GM12878 (cell line): ENCODE measurements at regions not wholly inside any gene's neighbourhood (a gene's known extent, or its start where the extent isn't known, plus 50 kb on each side); places are given as distances from the start of the nearest gene placed in this dataset.

Experiments used
- ATAC-seq: fragments of 200-7000 bp; cut with Tn5 transposase; 3 replicates; pipeline ENCODE4 v1.9.1; 2020; ENCODE audit warnings: mild to moderate bottlenecking, moderate library complexity
- BruUV-seq: library from RNA; stranded (reverse); fragments of 400-500 nt; replicated peaks from 2 replicates; lab custom pipeline; 2021; lab: Mats Ljungman, UMichigan
- CTCF ChIA-PET: fragments of 300-600 bp; sonication (Branson Sonifier 250); formaldehyde crosslinking; extraction: SDS; loops from one replicate; lab custom pipeline; 2021; ENCODE audit warnings: inconsistent platforms; lab: Yijun Ruan, JAX
- POLR2A ChIA-PET: fragments of 350-600 bp; formaldehyde crosslinking; extraction: SDS; loops from one replicate; lab custom pipeline; 2021; ENCODE audit warnings: inconsistent platforms; lab: Charles Lee
- RAD21 ChIA-PET: fragments of 300-600 bp; sonication (Branson Sonifier 250); formaldehyde crosslinking; loops from one replicate; lab custom pipeline; 2023; ENCODE audit warnings: antibody characterized with exemption; ENCODE audit not compliant: unreplicated experiment; lab: Charles Lee
- SMC1A ChIA-PET: fragments of 300-600 bp; sonication (Branson Sonifier 250); formaldehyde crosslinking; loops from one replicate; lab custom pipeline; 2023; ENCODE audit not compliant: unreplicated experiment, uncharacterized antibody; lab: Charles Lee
- DNase-seq: peaks from one replicate; pipeline ENCODE4 v3.0.0-alpha.2; 2011; ENCODE audit warnings: low read depth, low spot score
- FAIRE-seq: peaks from 3 replicates; lab custom pipeline; 2011; peaks lifted over from hg19 to GRCh38; lab: Jason Lieb, UNC
- H2AFZ ChIP-seq: 2 replicates; pipeline ENCODE4 v1.6.0; 2011; ENCODE audit warnings: low read depth, low read length, control low read depth; ENCODE audit not compliant: control insufficient read depth
- H3K27ac ChIP-seq: 2 replicates; pipeline ENCODE4 v1.5.1; 2011; ENCODE audit warnings: control low read depth; ENCODE audit not compliant: control insufficient read depth, insufficient read depth
- H3K27me3 ChIP-seq, 2 experiments: replicated peaks in 1 of 2; 2 replicates each; pipeline versions ENCODE4 v1.6.0 to v1.6.1; 2011; ENCODE audit warnings: low read length in 1 of 2; ENCODE audit not compliant: control insufficient read depth in 2 of 2, insufficient read depth in 2 of 2
- H3K36me3 ChIP-seq, 2 experiments: 2 replicates each; pipeline ENCODE4 v1.5.1; 2011; ENCODE audit warnings: low read length in 1 of 2; ENCODE audit not compliant: control insufficient read depth in 2 of 2, insufficient read depth in 2 of 2
- H3K4me1 ChIP-seq: 2 replicates; pipeline ENCODE4 v1.6.1; 2011; ENCODE audit warnings: mild to moderate bottlenecking, low read length, moderate library complexity, mixed read lengths; ENCODE audit not compliant: control insufficient read depth, insufficient read depth
- H3K4me2 ChIP-seq: 2 replicates; pipeline ENCODE4 v1.6.0; 2011; ENCODE audit warnings: control low read depth; ENCODE audit not compliant: control insufficient read depth, insufficient read depth
- H3K4me3 ChIP-seq: fragments of 200-600 bp; sonication (generic); 2 replicates; pipeline ENCODE4 v1.5.1; 2016
- H3K79me2 ChIP-seq: 2 replicates; pipeline ENCODE4 v1.6.0; 2011; ENCODE audit warnings: low read length; ENCODE audit not compliant: control insufficient read depth, insufficient read depth
- H3K9ac ChIP-seq: 2 replicates; pipeline ENCODE4 v1.8.0; 2011; ENCODE audit warnings: low read length, control low read depth, mixed read lengths; ENCODE audit not compliant: control insufficient read depth, insufficient read depth
- H3K9me3 ChIP-seq: replicated peaks from 3 replicates; pipeline ENCODE4 v1.5.1; 2011; ENCODE audit warnings: mild to moderate bottlenecking, low read length; ENCODE audit not compliant: control insufficient read depth, insufficient read depth
- H4K20me1 ChIP-seq: 2 replicates; pipeline ENCODE4 v1.6.0; 2011; ENCODE audit not compliant: control insufficient read depth, insufficient read depth
- CBX5 ChIP-seq: sonication (generic); IDR thresholded peaks from 2 replicates; pipeline ENCODE4 v1.6.1; 2016; ENCODE audit warnings: low read depth, moderate library complexity, mild to moderate bottlenecking, inconsistent platforms
- CEBPZ ChIP-seq: fragments of 150-350 bp; IDR thresholded peaks from 2 replicates; pipeline ENCODE4 v1.6.1; 2016; ENCODE audit warnings: low read depth, low read length
- ESRRA ChIP-seq: IDR thresholded peaks from 2 replicates; pipeline ENCODE4 v1.6.1; 2012; ENCODE audit warnings: mild to moderate bottlenecking, low read length, improper control_type of control experiment
- FOXM1 ChIP-seq: IDR thresholded peaks from 2 replicates; pipeline ENCODE4 v1.6.1; 2012; ENCODE audit warnings: low read depth, mild to moderate bottlenecking, inconsistent platforms, low read length, moderate library complexity
- NFXL1 ChIP-seq: fragments of 450-650 bp; IDR thresholded peaks from 2 replicates; pipeline ENCODE4 v1.6.1; 2017; ENCODE audit warnings: antibody characterized with exemption, mild to moderate bottlenecking, borderline replicate concordance
- PML ChIP-seq: IDR thresholded peaks from 2 replicates; pipeline ENCODE4 v1.6.1; 2012; ENCODE audit warnings: low read length, inconsistent platforms
- SMARCA5 ChIP-seq: fragments of 450-650 bp; IDR thresholded peaks from 2 replicates; pipeline ENCODE4 v1.6.1; 2017; ENCODE audit warnings: mild to moderate bottlenecking
- SREBF2 ChIP-seq: IDR thresholded peaks from 2 replicates; pipeline ENCODE4 v1.6.1; 2012; ENCODE audit warnings: mild to moderate bottlenecking, low read length
- SUZ12 ChIP-seq: fragments of 200-600 bp; sonication (generic); IDR thresholded peaks from one replicate; pipeline ENCODE4 v1.6.1; 2018; ENCODE audit warnings: antibody characterized with exemption, mild to moderate bottlenecking; ENCODE audit not compliant: unreplicated experiment
- TBL1XR1 ChIP-seq: IDR thresholded peaks from 2 replicates; pipeline ENCODE4 v1.6.1; 2012; ENCODE audit warnings: low read depth, low read length, improper control_type of control experiment
- TCF3 ChIP-seq: IDR thresholded peaks from 2 replicates; pipeline ENCODE4 v1.6.1; 2012; ENCODE audit warnings: low read depth, mild to moderate bottlenecking, low read length, borderline replicate concordance; ENCODE audit not compliant: insufficient read depth
- TCF7 ChIP-seq: IDR thresholded peaks from 2 replicates; pipeline ENCODE4 v1.6.1; 2014; ENCODE audit warnings: antibody characterized with exemption, borderline replicate concordance
- WRNIP1 ChIP-seq: IDR thresholded peaks from 2 replicates; pipeline ENCODE4 v1.6.1; 2011; ENCODE audit warnings: low read depth, low read length, improper control_type of control experiment, borderline replicate concordance
- ZNF207 ChIP-seq: fragments of 450-650 bp; IDR thresholded peaks from 2 replicates; pipeline ENCODE4 v1.6.1; 2014; ENCODE audit warnings: antibody characterized with exemption, mild to moderate bottlenecking, borderline replicate concordance
- ZNF274 ChIP-seq: IDR thresholded peaks from one replicate; pipeline ENCODE4 v1.8.0; 2011; ENCODE audit not compliant: insufficient read length, insufficient read depth
- WGBS: methylation state at CpG from one replicate; pipeline ENCODE4 v1.1.6; 2016; ENCODE audit warnings: low lambda C conversion rate; ENCODE audit not compliant: insufficient replicate concordance, insufficient coverage; ENCODE audit errors: missing lambda C conversion rate; 5-methylcytosine and 5-hydroxymethylcytosine counted together
- in situ Hi-C: fragments of 300-500 bp; cut with MboI; formaldehyde crosslinking; loops from 9 replicates; pipeline ENCODE4 v1.14.3; 2018; ENCODE audit warnings: mixed read lengths
- intact Hi-C: fragments of 100-400 bp; cut with micrococcal nuclease; formaldehyde crosslinking; loops from one replicate; pipeline ENCODE4 v1.14.2; 2022; ENCODE audit not compliant: unreplicated experiment
- TF ChIP-seq, protein P1 (sequence below): IDR thresholded peaks from 2 replicates; pipeline ENCODE4 v1.6.1; 2012; ENCODE audit warnings: improper control_type of control experiment, low read depth, low read length; ENCODE audit not compliant: insufficient replicate concordance

GRCh38 chr4:24405926-24406325 is 178.4 kb downstream of the DHX15 start:
- BruUV-seq = no TSS peak
- FAIRE-seq (no peak), DNase-seq (no peak), ATAC-seq (no peak)
- H3K27ac ChIP-seq = no peak overlapping the region
- H3K4me3 ChIP-seq = no peak overlapping the region
- no peaks in the 10 kb centered on the region for H3K9me3 ChIP-seq
- intact Hi-C loops (no loop called here), in situ Hi-C loops (no loop called here)
- WGBS = 6% methylated on average over 5 of the region's 5 CpGs
- no peaks in the 10 kb centered on the region for H3K79me2 ChIP-seq
- ChIA-PET CTCF (no interaction called here), POLR2A (no interaction called here), SMC1A (no interaction called here), RAD21 (no interaction called here)
- no peaks in the 10 kb centered on the region for H3K4me1 ChIP-seq
- no peaks in the 10 kb centered on the region for H3K27me3 ChIP-seq
- H2AFZ ChIP-seq = no peak overlapping the region
- no peak overlapping the region for H3K4me2 ChIP-seq
- H3K36me3 ChIP-seq = no peaks in the 10 kb centered on the region
- H3K9ac ChIP-seq = no peak overlapping the region
- TF ChIP-seq CEBPZ (no peak), PML (no peak), SREBF2 (no peak), WRNIP1 (no peak), TCF3 (no peak), NFXL1 (no peak), CBX5 (no peak), ESRRA (no peak), ZNF274 (no peak), ZNF207 (no peak), TBL1XR1 (no peak), FOXM1 (no peak), SUZ12 (no peak), TCF7 (no peak), SMARCA5 (no peak)
- TF ChIP-seq, protein P1, sequence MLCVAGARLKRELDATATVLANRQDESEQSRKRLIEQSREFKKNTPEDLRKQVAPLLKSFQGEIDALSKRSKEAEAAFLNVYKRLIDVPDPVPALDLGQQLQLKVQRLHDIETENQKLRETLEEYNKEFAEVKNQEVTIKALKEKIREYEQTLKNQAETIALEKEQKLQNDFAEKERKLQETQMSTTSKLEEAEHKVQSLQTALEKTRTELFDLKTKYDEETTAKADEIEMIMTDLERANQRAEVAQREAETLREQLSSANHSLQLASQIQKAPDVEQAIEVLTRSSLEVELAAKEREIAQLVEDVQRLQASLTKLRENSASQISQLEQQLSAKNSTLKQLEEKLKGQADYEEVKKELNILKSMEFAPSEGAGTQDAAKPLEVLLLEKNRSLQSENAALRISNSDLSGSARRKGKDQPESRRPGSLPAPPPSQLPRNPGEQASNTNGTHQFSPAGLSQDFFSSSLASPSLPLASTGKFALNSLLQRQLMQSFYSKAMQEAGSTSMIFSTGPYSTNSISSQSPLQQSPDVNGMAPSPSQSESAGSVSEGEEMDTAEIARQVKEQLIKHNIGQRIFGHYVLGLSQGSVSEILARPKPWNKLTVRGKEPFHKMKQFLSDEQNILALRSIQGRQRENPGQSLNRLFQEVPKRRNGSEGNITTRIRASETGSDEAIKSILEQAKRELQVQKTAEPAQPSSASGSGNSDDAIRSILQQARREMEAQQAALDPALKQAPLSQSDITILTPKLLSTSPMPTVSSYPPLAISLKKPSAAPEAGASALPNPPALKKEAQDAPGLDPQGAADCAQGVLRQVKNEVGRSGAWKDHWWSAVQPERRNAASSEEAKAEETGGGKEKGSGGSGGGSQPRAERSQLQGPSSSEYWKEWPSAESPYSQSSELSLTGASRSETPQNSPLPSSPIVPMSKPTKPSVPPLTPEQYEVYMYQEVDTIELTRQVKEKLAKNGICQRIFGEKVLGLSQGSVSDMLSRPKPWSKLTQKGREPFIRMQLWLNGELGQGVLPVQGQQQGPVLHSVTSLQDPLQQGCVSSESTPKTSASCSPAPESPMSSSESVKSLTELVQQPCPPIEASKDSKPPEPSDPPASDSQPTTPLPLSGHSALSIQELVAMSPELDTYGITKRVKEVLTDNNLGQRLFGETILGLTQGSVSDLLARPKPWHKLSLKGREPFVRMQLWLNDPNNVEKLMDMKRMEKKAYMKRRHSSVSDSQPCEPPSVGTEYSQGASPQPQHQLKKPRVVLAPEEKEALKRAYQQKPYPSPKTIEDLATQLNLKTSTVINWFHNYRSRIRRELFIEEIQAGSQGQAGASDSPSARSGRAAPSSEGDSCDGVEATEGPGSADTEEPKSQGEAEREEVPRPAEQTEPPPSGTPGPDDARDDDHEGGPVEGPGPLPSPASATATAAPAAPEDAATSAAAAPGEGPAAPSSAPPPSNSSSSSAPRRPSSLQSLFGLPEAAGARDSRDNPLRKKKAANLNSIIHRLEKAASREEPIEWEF = no peak
- no peaks in the 10 kb centered on the region for H4K20me1 ChIP-seq
